K562 (cell line): ENCODE measurements at regions not wholly inside any gene's neighbourhood (a gene's known extent, or its start where the extent isn't known, plus 50 kb on each side); places are given as distances from the start of the nearest gene placed in this dataset.

ENCODE experiments used
- ATAC-seq: fragments of 200-7000 bp; cut with Tn5 transposase; 3 replicates; pipeline ENCODE4 v1.9.1; 2020; ENCODE audit warnings: moderate library complexity
- BruUV-seq: library from RNA; stranded (reverse); fragments of 400-500 nt; replicated peaks from 2 replicates; lab custom pipeline; 2021; lab: Mats Ljungman, UMichigan
- CTCF ChIA-PET: fragments of 300-600 bp; formaldehyde crosslinking; extraction: SDS; loops from one replicate; lab custom pipeline; 2021; ENCODE audit warnings: low intra/inter-chr PET ratio; lab: Yijun Ruan, JAX
- POLR2A ChIA-PET: fragments of 300-600, 350-650 bp; sonication (Branson Sonifier 250); formaldehyde crosslinking; extraction: SDS; loops from one replicate; lab custom pipeline; 2021; ENCODE audit warnings: antibody characterized with exemption, inconsistent platforms; lab: Yijun Ruan, JAX
- DNase-seq, 4 experiments: peaks; one replicate each; pipeline versions ENCODE4 v3.0.0 to v3.0.0-alpha.2; 2011 to 2018; ENCODE audit warnings: low spot score in 3 of 4, mixed read lengths in 3 of 4; ENCODE audit errors: extremely low read depth in 1 of 4
- FAIRE-seq: peaks from 2 replicates; lab custom pipeline; 2011; peaks lifted over from hg19 to GRCh38; lab: Jason Lieb, UNC
- H2AFZ ChIP-seq: 2 replicates; pipeline ENCODE4 v1.6.0; 2011; ENCODE audit warnings: low read depth, low read length, control low read depth, inconsistent platforms
- H3K27ac ChIP-seq: fragments of 200-600 bp; 3 replicates; pipeline ENCODE4 v1.8.0; 2011; ENCODE audit warnings: low read depth, mild to moderate bottlenecking, control low read depth, inconsistent platforms, low read length, moderate library complexity, mixed read lengths; ENCODE audit errors: extremely low read depth
- H3K27me3 ChIP-seq, 2 experiments: fragments of 300-600 bp in 1 of 2; 2 replicates in 1 of 2; 3 replicates in 1 of 2; pipeline versions ENCODE4 v1.6.0 to v1.8.0; 2011; ENCODE audit warnings: inconsistent platforms in 2 of 2, low read length in 2 of 2, mild to moderate bottlenecking in 1 of 2, mixed read lengths in 1 of 2, moderate library complexity in 1 of 2; ENCODE audit not compliant: control insufficient read depth in 2 of 2, insufficient read depth in 2 of 2
- H3K36me3 ChIP-seq: fragments of 300-600 bp; 3 replicates; pipeline ENCODE4 v1.8.0; 2011; ENCODE audit warnings: mild to moderate bottlenecking, low read length, inconsistent platforms; ENCODE audit not compliant: control insufficient read depth, insufficient read depth
- H3K4me1 ChIP-seq, 2 experiments: fragments of 200-600 bp in 1 of 2; replicated peaks in 1 of 2; 2 replicates in 1 of 2; 3 replicates in 1 of 2; pipeline versions ENCODE4 v1.5.1 to v1.8.0; 2011; ENCODE audit warnings: inconsistent platforms in 2 of 2, low read length in 2 of 2, mild to moderate bottlenecking in 1 of 2, mixed read lengths in 1 of 2, moderate library complexity in 1 of 2; ENCODE audit not compliant: control insufficient read depth in 2 of 2, insufficient read depth in 2 of 2
- H3K4me2 ChIP-seq: 2 replicates; pipeline ENCODE4 v1.6.1; 2011; ENCODE audit warnings: low read length, control low read depth, inconsistent platforms, mixed read lengths; ENCODE audit not compliant: insufficient read depth
- H3K4me3 ChIP-seq: fragments of 200-600 bp; sonication (generic), shearing (Covaris generic); 2 replicates; pipeline ENCODE4 v1.5.1; 2016; ENCODE audit warnings: control low read depth, inconsistent platforms
- H3K79me2 ChIP-seq: fragments of 200-600 bp; 3 replicates; pipeline ENCODE4 v1.8.0; 2011; ENCODE audit warnings: low read length, inconsistent platforms; ENCODE audit not compliant: control insufficient read depth, insufficient read depth
- H3K9ac ChIP-seq, 2 experiments: 2 replicates each; pipeline versions ENCODE4 v1.6.0 to v1.6.1; 2011; ENCODE audit warnings: low read depth in 2 of 2, low read length in 2 of 2, control low read depth in 1 of 2, inconsistent platforms in 1 of 2, mild to moderate bottlenecking in 1 of 2, mixed read lengths in 1 of 2; ENCODE audit not compliant: insufficient read depth in 1 of 2
- H3K9me1 ChIP-seq: one replicate; pipeline ENCODE4 v1.6.0; 2011; ENCODE audit warnings: inconsistent platforms, mild to moderate bottlenecking, low read length, moderate library complexity; ENCODE audit not compliant: control insufficient read depth, insufficient read depth
- H3K9me3 ChIP-seq: replicated peaks from 2 replicates; pipeline ENCODE4 v1.5.1; 2011; ENCODE audit warnings: low read depth, low read length, inconsistent platforms; ENCODE audit not compliant: control insufficient read depth, insufficient read depth
- H4K20me1 ChIP-seq: replicated peaks from 2 replicates; pipeline ENCODE4 v1.6.1; 2011; ENCODE audit warnings: low read length, inconsistent platforms, mixed read lengths; ENCODE audit not compliant: control insufficient read depth, insufficient read depth
- CBX8 ChIP-seq: fragments of 200-600 bp; sonication (generic); IDR thresholded peaks from 2 replicates; pipeline ENCODE4 v1.6.1; 2012; ENCODE audit warnings: borderline replicate concordance, mixed run types, low read depth, mild to moderate bottlenecking, moderate library complexity, mixed read lengths, low read length, control low read depth, inconsistent platforms; ENCODE audit not compliant: poor library complexity, severe bottlenecking; ENCODE audit errors: extremely low read depth
- EHMT2 ChIP-seq: fragments of 450-650 bp; IDR thresholded peaks from 2 replicates; pipeline ENCODE4 v1.6.1; 2018; ENCODE audit warnings: antibody characterized with exemption
- ETV6 ChIP-seq, 3 experiments: fragments of 150-350 bp in 1 of 3; sonication (generic) in 1 of 3; formaldehyde crosslinking in 1 of 3; IDR thresholded peaks; 2 replicates each; pipeline versions ENCODE4 v1.6.1 to v1.8.0; 2014 to 2022; ENCODE audit warnings: borderline replicate concordance in 2 of 3, low read depth in 2 of 3, antibody characterized with exemption in 1 of 3, low read length in 1 of 3, mild to moderate bottlenecking in 1 of 3, missing genetic modification reagents in 1 of 3
- FOXJ2 ChIP-seq: fragments of 200-800 bp; sonication (Bioruptor generic); IDR thresholded peaks from 2 replicates; pipeline ENCODE4 v1.6.1; 2016; ENCODE audit warnings: missing genetic modification characterization, missing compliant biosample characterization
- HMBOX1 ChIP-seq: sonication (generic); IDR thresholded peaks from 2 replicates; pipeline ENCODE4 v1.6.1; 2016
- KAT7 ChIP-seq: sonication (generic); formaldehyde crosslinking; IDR thresholded peaks from 2 replicates; pipeline ENCODE4 v1.8.0; 2022; ENCODE audit warnings: missing genetic modification reagents, mild to moderate bottlenecking, borderline replicate concordance
- MED1 ChIP-seq: sonication (generic); formaldehyde crosslinking; IDR thresholded peaks from 2 replicates; pipeline ENCODE4 v1.8.1; 2023; ENCODE audit warnings: missing genetic modification reagents, borderline replicate concordance
- RBBP5 ChIP-seq: fragments of 200-600 bp; sonication (generic); IDR thresholded peaks from 2 replicates; pipeline ENCODE4 v1.6.1; 2012; ENCODE audit warnings: borderline replicate concordance, mild to moderate bottlenecking, low read length, control low read depth, inconsistent platforms; ENCODE audit not compliant: insufficient read depth, poor library complexity, severe bottlenecking
- WHSC1 ChIP-seq: IDR thresholded peaks from one replicate; pipeline ENCODE4 v1.6.1; 2012; ENCODE audit warnings: low read length, control low read depth, inconsistent platforms
- ZNF12 ChIP-seq: sonication (generic); formaldehyde crosslinking; IDR thresholded peaks from 2 replicates; pipeline ENCODE4 v1.4.0; 2020; ENCODE audit warnings: mild to moderate bottlenecking, missing genetic modification reagents
- ZNF57 ChIP-seq: fragments of 450-650 bp; formaldehyde crosslinking; IDR thresholded peaks from 2 replicates; pipeline ENCODE4 v1.4.0; 2020; ENCODE audit warnings: mild to moderate bottlenecking, moderate library complexity
- ZNF644 ChIP-seq: fragments of 200-800 bp; sonication (Bioruptor generic); IDR thresholded peaks from 2 replicates; pipeline ENCODE4 v1.6.1; 2016; ENCODE audit warnings: low read depth, missing genetic modification characterization, missing compliant biosample characterization
- WGBS: fragments of 100-300 bp; shearing (Covaris generic); methylation state at CpG from one replicate; pipeline ENCODE4 v1.1.6; 2016; ENCODE audit warnings: low coverage, mixed read lengths; ENCODE audit not compliant: insufficient coverage; ENCODE audit errors: missing lambda C conversion rate; 5-methylcytosine and 5-hydroxymethylcytosine counted together
- in situ Hi-C: fragments of 300-500 bp; cut with MboI; formaldehyde crosslinking; loops from 4 replicates; pipeline ENCODE4 v1.15.0; 2018; ENCODE audit warnings: inconsistent platforms, mixed read lengths
- intact Hi-C: fragments of 100-400 bp; cut with micrococcal nuclease; formaldehyde crosslinking; loops from 2 replicates; pipeline ENCODE4 v1.14.2; 2022

- no peak for FAIRE-seq
- in situ Hi-C loops, result no loop called here
- peaks cover 4 to 47% of the 10 kb centered on the region in 2 experiments for H3K4me1 ChIP-seq
- POLR2A ChIA-PET, result interaction anchor here (0.6 to 0.7 kb wide), 2 partner anchors 68 to 1200 kb away, joined by 3 to 4 read pairs; no protein-coding TSS in a partner anchor
- H3K4me3 ChIP-seq, result no peak overlapping the region
- WGBS, result 21% methylated on average over 2 of the region's 2 CpGs
- intact Hi-C loops, result loop anchor here (10.0 kb wide), 1 partner anchor 166 kb away; the partner anchor contains the start of genes AVL9 and LSM5
- BruUV-seq, result no TSS peak
- ATAC-seq, result no peak
- H3K9me1 ChIP-seq, result no peaks in the 10 kb centered on the region
- no peak overlapping the region for H3K9ac ChIP-seq
- no peaks in the 10 kb centered on the region for H3K27me3 ChIP-seq
- H3K79me2 ChIP-seq, result peaks cover 2% of the 10 kb centered on the region; the same call in 1 of the 3 replicates
- no peak for DNase-seq
- TF ChIP-seq CBX8, result no peak
- 0 out of 2 replicates have a peak, but pooled peaks have one; percentile 14 for TF ChIP-seq ZNF644 (tag)
- TF ChIP-seq, all 486 proteins: peak for 1
- CTCF ChIA-PET, result no interaction called here
- Histone ChIP-seq H2AFZ (no peak overlapping the region), H3K4me2 (no peak overlapping the region), H3K27ac (peak overlapping the region; percentile 78; the same call in 1 of the 3 replicates), H3K9me3 (no peaks in the 10 kb centered on the region), H3K36me3 (no peaks in the 10 kb centered on the region; the same call in 2 of the 3 replicates), H4K20me1 (no peaks in the 10 kb centered on the region)
These were observed 165.6 kb downstream of the AVL9 start for GRCh38 chr7:32660936-32661335.

- no peak overlapping the region for H3K4me2 ChIP-seq
- in situ Hi-C loops (no loop called here), intact Hi-C loops (loop anchor here (10.0 kb wide), 1 partner anchor 165 kb away; the partner anchor contains the start of genes AVL9 and LSM5)
- peaks cover 4 to 47% of the 10 kb centered on the region in 2 experiments for H3K4me1 ChIP-seq
- H3K9ac ChIP-seq, result no peak overlapping the region
- no peaks in the 10 kb centered on the region for H3K9me3 ChIP-seq
- CTCF ChIA-PET, result no interaction called here
- no peaks in the 10 kb centered on the region for H3K9me1 ChIP-seq
- POLR2A ChIA-PET, result interaction anchor here (0.6 to 0.8 kb wide), 4 partner anchors 12 to 894 kb away, joined by 3 to 4 read pairs (median 3); no protein-coding TSS in a partner anchor
- 71% methylated on average over 9 of the region's 9 CpGs for WGBS
- no peak overlapping the region for H2AFZ ChIP-seq
- no peaks in the 10 kb centered on the region; the same call in 2 of the 3 replicates for H3K36me3 ChIP-seq
- H4K20me1 ChIP-seq, result no peaks in the 10 kb centered on the region
- peaks cover 2% of the 10 kb centered on the region; the same call in 1 of the 3 replicates for H3K79me2 ChIP-seq
- BruUV-seq, result no TSS peak
- DNase-seq, result peak in 1 of 4 experiments; percentile 40
- H3K27me3 ChIP-seq, result no peaks in the 10 kb centered on the region
- no peak for ATAC-seq
- H3K27ac ChIP-seq, result no peak overlapping the region; the same call in 2 of the 3 replicates
- FAIRE-seq, result no peak
- H3K4me3 ChIP-seq, result no peak overlapping the region
- no peak for TF ChIP-seq HMBOX1
- TF ChIP-seq ZNF57, result no peak
- no peak for TF ChIP-seq ETV6 (IDR thresholded peaks at IDR 0.05; ENCODE audit: borderline replicate concordance in 1 of 2, low read depth in 2 of 2, low read length in 1 of 2)
- TF ChIP-seq ETV6 (CRISPR knock-in tag; IDR thresholded peaks at IDR 0.05; ENCODE audit: borderline replicate concordance), result no peak
- no peak for TF ChIP-seq ZNF12 (CRISPR knock-in tag)
- TF ChIP-seq FOXJ2 (tag), result no peak
- TF ChIP-seq WHSC1, result no peak
- no peak for TF ChIP-seq MED1
- TF ChIP-seq KAT7, result no peak
- no peak for TF ChIP-seq EHMT2
- no peak for TF ChIP-seq RBBP5
These were observed 164.6 kb downstream of the AVL9 start for GRCh38 chr7:32659853-32660252.
